WTC11 (cell line): ENCODE measurements at regions not wholly inside any gene's neighbourhood (a gene's known extent, or its start where the extent isn't known, plus 50 kb on each side); places are given as distances from the start of the nearest gene placed in this dataset.

Experiments
- ATAC-seq: fragments of 200-7000 bp; cut with Tn5 transposase; 2 replicates; pipeline ENCODE4 v1.10.0; 2021; ENCODE audit warnings: mild to moderate bottlenecking, moderate library complexity
- CTCF ChIA-PET: fragments of 300-600 bp; sonication (Branson Sonifier 250); formaldehyde crosslinking; loops from one replicate; lab custom pipeline; 2021; ENCODE audit warnings: antibody characterized with exemption; lab: Charles Lee
- POLR2A ChIA-PET: fragments of 350-600 bp; sonication (Branson Sonifier 250); formaldehyde crosslinking; loops from one replicate; lab custom pipeline; 2021; ENCODE audit warnings: antibody characterized with exemption; lab: Charles Lee
- DNase-seq: peaks from one replicate; pipeline ENCODE4 v3.0.0; 2021; ENCODE audit warnings: low spot score
- H3K27ac Mint-ChIP-seq: 2 replicates; pipeline ENCODE4 v1.8.0; 2021; ENCODE audit warnings: mixed read lengths
- H3K27me3 Mint-ChIP-seq: 2 replicates; pipeline ENCODE4 v1.8.0; 2021; ENCODE audit warnings: low read depth, mild to moderate bottlenecking, moderate library complexity, mixed read lengths
- H3K36me3 Mint-ChIP-seq: 2 replicates; pipeline ENCODE4 v1.8.0; 2021; ENCODE audit warnings: mixed read lengths
- H3K4me1 Mint-ChIP-seq: 2 replicates; pipeline ENCODE4 v1.8.0; 2022; ENCODE audit warnings: mixed read lengths
- H3K4me3 Mint-ChIP-seq: 2 replicates; pipeline ENCODE4 v1.8.0; 2021; ENCODE audit warnings: mild to moderate bottlenecking, moderate library complexity, mixed read lengths
- H3K9me3 Mint-ChIP-seq: 2 replicates; pipeline ENCODE4 v1.8.0; 2021; ENCODE audit warnings: mixed read lengths
- AFF4 ChIP-seq: sonication (generic); formaldehyde crosslinking; IDR thresholded peaks from 2 replicates; pipeline ENCODE4 v1.8.1; 2023; ENCODE audit warnings: mild to moderate bottlenecking, missing genetic modification reagents, borderline replicate concordance
- ATF1 ChIP-seq: sonication (generic); formaldehyde crosslinking; IDR thresholded peaks from 2 replicates; pipeline ENCODE4 v1.8.1; 2023; ENCODE audit warnings: mild to moderate bottlenecking, moderate library complexity, missing genetic modification reagents
- CREB1 ChIP-seq: sonication (generic); formaldehyde crosslinking; IDR thresholded peaks from 2 replicates; pipeline ENCODE4 v1.8.0; 2023; ENCODE audit warnings: mild to moderate bottlenecking, missing genetic modification reagents
- E2F5 ChIP-seq: sonication (generic); formaldehyde crosslinking; IDR thresholded peaks from 2 replicates; pipeline ENCODE4 v1.8.1; 2022; ENCODE audit warnings: mild to moderate bottlenecking, moderate library complexity, missing genetic modification reagents
- ESRRA ChIP-seq: sonication (generic); formaldehyde crosslinking; IDR thresholded peaks from 2 replicates; pipeline ENCODE4 v1.8.1; 2022; ENCODE audit warnings: mild to moderate bottlenecking, missing genetic modification reagents, borderline replicate concordance
- JUN ChIP-seq: sonication (generic); formaldehyde crosslinking; IDR thresholded peaks from 2 replicates; pipeline ENCODE4 v1.8.0; 2023; ENCODE audit warnings: mild to moderate bottlenecking, missing genetic modification reagents
- NFATC4 ChIP-seq: fragments of 250-450 bp; sonication (Bioruptor Pico); IDR thresholded peaks from 2 replicates; pipeline ENCODE4 v1.9.0; 2021; ENCODE audit warnings: mild to moderate bottlenecking
- TCF7 ChIP-seq: sonication (generic); formaldehyde crosslinking; IDR thresholded peaks from 2 replicates; pipeline ENCODE4 v1.8.0; 2022; ENCODE audit warnings: mild to moderate bottlenecking, low read depth, missing genetic modification reagents, moderate library complexity
- ZBTB43 ChIP-seq: sonication (generic); formaldehyde crosslinking; IDR thresholded peaks from 2 replicates; pipeline ENCODE4 v1.8.1; 2023; ENCODE audit warnings: mild to moderate bottlenecking, missing genetic modification reagents
- ZNF121 ChIP-seq: sonication (generic); formaldehyde crosslinking; IDR thresholded peaks from 2 replicates; pipeline ENCODE4 v1.8.0; 2023; ENCODE audit warnings: missing genetic modification reagents
- ZNF232 ChIP-seq: sonication (generic); formaldehyde crosslinking; IDR thresholded peaks from 2 replicates; pipeline ENCODE4 v1.8.0; 2022; ENCODE audit warnings: mild to moderate bottlenecking, missing genetic modification reagents
- ZNF423 ChIP-seq: fragments of 250-450 bp; sonication (Bioruptor Pico); IDR thresholded peaks from 2 replicates; pipeline ENCODE4 v2.1.2; 2022; ENCODE audit warnings: mild to moderate bottlenecking, moderate library complexity
- ZNF425 ChIP-seq: fragments of 250-450 bp; sonication (Bioruptor Pico); conservative IDR thresholded peaks from 2 replicates; pipeline ENCODE4 v1.9.0; 2021; ENCODE audit warnings: mild to moderate bottlenecking
- ZNF512 ChIP-seq: sonication (generic); formaldehyde crosslinking; IDR thresholded peaks from 2 replicates; pipeline ENCODE4 v1.8.1; 2022; ENCODE audit warnings: missing genetic modification reagents, borderline replicate concordance

- DNase-seq (no peak), ATAC-seq (no peak)
- H3K9me3 Mint-ChIP-seq, result no peaks in the 10 kb centered on the region
- no peak overlapping the region for H3K4me3 Mint-ChIP-seq
- no peak for TF ChIP-seq ZNF512 (CRISPR knock-in tag)
- TF ChIP-seq ZNF423 (CRISPR knock-in tag), result no peak
- TF ChIP-seq ZNF232 (CRISPR knock-in tag), result no peak
- TF ChIP-seq ESRRA (CRISPR knock-in tag), result no peak
- TF ChIP-seq NFATC4 (CRISPR knock-in tag), result no peak
- TF ChIP-seq ZNF425 (CRISPR knock-in tag), result no peak
- ChIA-PET POLR2A (no interaction called here), CTCF (no interaction called here)
- no peaks in the 10 kb centered on the region for H3K4me1 Mint-ChIP-seq
- H3K36me3 Mint-ChIP-seq, result no peaks in the 10 kb centered on the region
- peaks cover 4% of the 10 kb centered on the region for H3K27me3 Mint-ChIP-seq
- no peak overlapping the region for H3K27ac Mint-ChIP-seq
These were observed 190.6 kb downstream of the RAD51AP2 start for GRCh38 chr2:17327649-17328048.

- no peak overlapping the region for H3K27ac Mint-ChIP-seq
- H3K9me3 Mint-ChIP-seq, result peaks cover 7% of the 10 kb centered on the region
- no peak for TF ChIP-seq ZBTB43
- no peak for TF ChIP-seq ATF1
- no peak for ATAC-seq
- CTCF ChIA-PET, result no interaction called here
- H3K4me1 Mint-ChIP-seq, result no peaks in the 10 kb centered on the region
- DNase-seq, result no peak
- POLR2A ChIA-PET, result no interaction called here
- H3K27me3 Mint-ChIP-seq, result no peaks in the 10 kb centered on the region; the same call in 1 of the 2 replicates
- no peaks in the 10 kb centered on the region for H3K36me3 Mint-ChIP-seq
- no peak overlapping the region for H3K4me3 Mint-ChIP-seq
These were observed 191.5 kb downstream of the RAD51AP2 start for GRCh38 chr2:17326717-17327116.

- Mint-ChIP-seq H3K4me1 (no peaks in the 10 kb centered on the region), H3K36me3 (no peaks in the 10 kb centered on the region), H3K4me3 (no peak overlapping the region), H3K27me3 (no peaks in the 10 kb centered on the region; the same call in 1 of the 2 replicates), H3K27ac (no peak overlapping the region), H3K9me3 (peaks cover 7% of the 10 kb centered on the region)
- ATAC-seq (no peak), DNase-seq (no peak)
- CTCF ChIA-PET, result no interaction called here
- no peak for TF ChIP-seq CREB1
- no peak for TF ChIP-seq ZBTB43
- TF ChIP-seq ZNF121 (CRISPR knock-in tag), result no peak
- no peak for TF ChIP-seq E2F5 (CRISPR knock-in tag)
- TF ChIP-seq JUN (CRISPR knock-in tag), result no peak
- TF ChIP-seq TCF7 (CRISPR knock-in tag), result no peak
- no peak for TF ChIP-seq AFF4
- POLR2A ChIA-PET, result no interaction called here
These were observed 194.5 kb downstream of the RAD51AP2 start for GRCh38 chr2:17323697-17324096.
